CD4-positive, alpha-beta T cell (primary cell): ENCODE measurements at regions not wholly inside any gene's neighbourhood (a gene's known extent, or its start where the extent isn't known, plus 50 kb on each side); places are given as distances from the start of the nearest gene placed in this dataset.
"Not testable (repeated sequence)": the region's sequence is repeated elsewhere in the genome, so short reads cannot be mapped to it uniquely, and the experiment has no call there.

Experiments used
- ATAC-seq: fragments of 200-7000 bp; cut with Tn5 transposase; one replicate; pipeline ENCODE4 v1.10.0; 2022; ENCODE audit warnings: mild to moderate bottlenecking; ENCODE audit not compliant: poor library complexity
- CTCF ChIA-PET: fragments of 350-600 bp; sonication (Branson Sonifier 250); formaldehyde crosslinking; loops from one replicate; lab custom pipeline; 2021; ENCODE audit warnings: antibody characterized with exemption, inconsistent platforms; lab: Charles Lee
- POLR2A ChIA-PET: fragments of 350-600 bp; sonication (Branson Sonifier 250); formaldehyde crosslinking; loops from one replicate; lab custom pipeline; 2021; ENCODE audit warnings: antibody characterized with exemption, inconsistent platforms; lab: Charles Lee
- DNase-seq, 14 experiments: peaks; one replicate each; pipeline ENCODE4 v3.0.0-alpha.2; 2013 to 2020; ENCODE audit warnings: mixed read lengths in 2 of 14
- H3K27ac ChIP-seq, 2 donors: one replicate each; pipeline versions ENCODE4 v1.5.1 to v1.7.0; 2013; ENCODE audit warnings: low read length in 2 of 2, low read depth in 1 of 2, mild to moderate bottlenecking in 1 of 2
- H3K27me3 ChIP-seq, 2 experiments: 1 replicate in 1 of 2; 2 replicates in 1 of 2; pipeline versions ENCODE4 v1.6.1 to v1.7.0; 2013; ENCODE audit warnings: low read length in 2 of 2, control low read depth in 1 of 2, mild to moderate bottlenecking in 1 of 2, moderate library complexity in 1 of 2; ENCODE audit not compliant: insufficient read depth in 2 of 2, control insufficient read depth in 1 of 2
- H3K36me3 ChIP-seq: one replicate; pipeline ENCODE4 v1.6.1; 2013; ENCODE audit warnings: low read length, control low read depth; ENCODE audit not compliant: insufficient read depth
- H3K4me1 ChIP-seq: one replicate; pipeline ENCODE4 v1.6.1; 2013; ENCODE audit warnings: low read length, control low read depth; ENCODE audit not compliant: insufficient read depth
- H3K4me3 ChIP-seq: one replicate; pipeline ENCODE4 v1.5.1; 2013; ENCODE audit warnings: mild to moderate bottlenecking, low read length, moderate library complexity
- H3K9me3 ChIP-seq, 2 experiments: 1 replicate in 1 of 2; 2 replicates in 1 of 2; pipeline versions ENCODE4 v1.6.1 to v1.7.0; 2013; ENCODE audit warnings: low read length in 2 of 2, mild to moderate bottlenecking in 2 of 2, control low read depth in 1 of 2, moderate library complexity in 1 of 2; ENCODE audit not compliant: control insufficient read depth in 1 of 2, insufficient read depth in 1 of 2
- H3K27ac Mint-ChIP-seq: one replicate; pipeline ENCODE4 v1.8.0; 2020; ENCODE audit warnings: mixed read lengths
- H3K27me3 Mint-ChIP-seq: one replicate; pipeline ENCODE4 v1.8.0; 2021; ENCODE audit warnings: mixed read lengths
- H3K36me3 Mint-ChIP-seq: one replicate; pipeline ENCODE4 v1.8.0; 2021; ENCODE audit warnings: low read depth, mixed read lengths
- H3K4me1 Mint-ChIP-seq: one replicate; pipeline ENCODE4 v1.8.0; 2021; ENCODE audit warnings: low read depth, mixed read lengths
- H3K4me3 Mint-ChIP-seq: one replicate; pipeline ENCODE4 v1.8.0; 2020; ENCODE audit warnings: mild to moderate bottlenecking, mixed read lengths
- H3K9me3 Mint-ChIP-seq: one replicate; pipeline ENCODE4 v1.8.0; 2020; ENCODE audit warnings: mixed read lengths
- intact Hi-C, 2 experiments: fragments of 100-400 bp; cut with DNase I in 1 of 2; cut with micrococcal nuclease in 1 of 2; formaldehyde crosslinking; loops; one replicate each; pipeline versions ENCODE4 v1.15.1 to v1.9.0; 2023 to 2025; cut with DNase I, micrococcal nuclease
- TF ChIP-seq, protein P1 (sequence below): fragments of 200-600 bp; IDR thresholded peaks from one replicate; pipeline ENCODE4 v1.8.0; 2022; ENCODE audit warnings: antibody characterized with exemption, mild to moderate bottlenecking

DNA sequence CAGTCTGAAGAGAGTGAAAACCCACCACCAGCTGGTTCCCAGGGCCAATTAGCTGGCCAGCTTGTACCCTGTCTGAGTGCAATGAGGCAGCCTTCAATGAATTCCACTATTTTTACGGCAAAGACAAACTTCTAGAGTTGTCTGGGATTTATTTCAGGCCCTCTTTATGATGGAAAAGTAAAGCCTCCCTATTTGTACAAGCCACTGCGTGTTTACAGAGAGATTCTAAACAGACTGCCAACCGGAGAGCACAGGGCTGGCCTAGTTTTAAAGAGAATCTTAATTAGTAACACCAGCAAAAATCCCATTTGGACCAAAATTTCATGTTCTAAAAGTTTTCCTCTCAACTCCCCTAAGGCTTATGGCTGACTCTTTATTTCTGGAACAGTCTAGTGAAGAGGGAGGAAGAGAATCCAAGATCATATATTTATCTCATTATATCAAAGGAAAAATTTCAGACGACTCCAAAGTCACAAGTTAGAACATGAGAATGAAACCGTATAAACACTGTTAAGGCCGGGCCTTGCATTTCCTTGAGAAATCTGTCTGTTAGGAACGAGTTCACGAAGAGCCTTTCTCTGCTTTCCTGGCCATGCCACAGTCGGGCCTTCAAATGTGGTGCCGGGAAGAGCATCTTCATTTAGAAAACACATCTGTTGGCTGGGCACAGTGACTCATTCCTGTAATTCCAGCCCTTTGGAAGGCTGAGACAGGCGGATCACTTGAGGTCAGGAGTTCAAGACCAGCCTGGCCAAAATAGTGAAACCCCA lies 724.6 kb upstream of the NRP1 start:
- H3K27ac Mint-ChIP-seq = no peak overlapping the region
- no peaks in the 10 kb centered on the region for H3K4me1 Mint-ChIP-seq
- H3K4me1 ChIP-seq = no peaks in the 10 kb centered on the region
- no peak overlapping the region for H3K4me3 ChIP-seq
- DNase-seq = no peak
- no peak for ATAC-seq
- H3K9me3 Mint-ChIP-seq = no peaks in the 10 kb centered on the region
- no peak overlapping the region for H3K27ac ChIP-seq
- intact Hi-C loops = no loop called here
- no peaks in the 10 kb centered on the region for H3K27me3 ChIP-seq
- H3K36me3 Mint-ChIP-seq = no peaks in the 10 kb centered on the region
- ChIA-PET CTCF (no interaction called here), POLR2A (no interaction called here)
- peaks cover 0 to 13% of the 10 kb centered on the region in 2 experiments for H3K9me3 ChIP-seq
- H3K4me3 Mint-ChIP-seq = no peak overlapping the region
- no peaks in the 10 kb centered on the region for H3K27me3 Mint-ChIP-seq
- no peaks in the 10 kb centered on the region for H3K36me3 ChIP-seq
- TF ChIP-seq, protein P1, sequence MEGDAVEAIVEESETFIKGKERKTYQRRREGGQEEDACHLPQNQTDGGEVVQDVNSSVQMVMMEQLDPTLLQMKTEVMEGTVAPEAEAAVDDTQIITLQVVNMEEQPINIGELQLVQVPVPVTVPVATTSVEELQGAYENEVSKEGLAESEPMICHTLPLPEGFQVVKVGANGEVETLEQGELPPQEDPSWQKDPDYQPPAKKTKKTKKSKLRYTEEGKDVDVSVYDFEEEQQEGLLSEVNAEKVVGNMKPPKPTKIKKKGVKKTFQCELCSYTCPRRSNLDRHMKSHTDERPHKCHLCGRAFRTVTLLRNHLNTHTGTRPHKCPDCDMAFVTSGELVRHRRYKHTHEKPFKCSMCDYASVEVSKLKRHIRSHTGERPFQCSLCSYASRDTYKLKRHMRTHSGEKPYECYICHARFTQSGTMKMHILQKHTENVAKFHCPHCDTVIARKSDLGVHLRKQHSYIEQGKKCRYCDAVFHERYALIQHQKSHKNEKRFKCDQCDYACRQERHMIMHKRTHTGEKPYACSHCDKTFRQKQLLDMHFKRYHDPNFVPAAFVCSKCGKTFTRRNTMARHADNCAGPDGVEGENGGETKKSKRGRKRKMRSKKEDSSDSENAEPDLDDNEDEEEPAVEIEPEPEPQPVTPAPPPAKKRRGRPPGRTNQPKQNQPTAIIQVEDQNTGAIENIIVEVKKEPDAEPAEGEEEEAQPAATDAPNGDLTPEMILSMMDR = no peak

GRCh38 chr10:34055410-34055985 lies 721.0 kb upstream of the NRP1 start:
- H3K4me3 Mint-ChIP-seq, H3K9me3 Mint-ChIP-seq, intact Hi-C loops, POLR2A ChIA-PET, H3K27ac Mint-ChIP-seq, H3K4me1 Mint-ChIP-seq, H3K36me3 ChIP-seq, CTCF ChIA-PET, H3K27ac ChIP-seq, H3K27me3 Mint-ChIP-seq, H3K4me3 ChIP-seq, H3K4me1 ChIP-seq, H3K27me3 ChIP-seq, H3K36me3 Mint-ChIP-seq, ATAC-seq, DNase-seq: not testable (repeated sequence)
- peaks cover 0 to 12% of the 10 kb centered on the region in 2 experiments for H3K9me3 ChIP-seq

DNA sequence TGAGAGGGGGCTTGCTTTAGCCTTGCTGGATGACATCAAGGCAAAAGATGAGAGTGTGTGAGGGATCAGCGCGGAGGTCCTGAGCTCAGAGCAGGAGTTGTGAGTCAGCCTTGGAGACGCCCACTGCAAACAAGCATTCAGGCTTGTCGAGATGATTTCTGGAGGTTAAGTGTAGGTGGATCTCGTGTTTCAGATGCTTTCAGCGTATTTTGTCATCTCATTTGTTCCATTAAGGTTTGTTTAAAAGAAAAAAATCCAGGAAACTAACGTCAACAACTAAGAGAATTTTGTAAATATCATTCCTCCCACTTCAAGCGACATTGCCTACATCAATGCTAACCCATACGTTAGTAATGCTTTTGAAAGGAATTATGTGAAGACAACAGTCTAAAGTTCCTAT lies 715.4 kb upstream of the NRP1 start:
- DNase-seq = no peak
- H3K27me3 ChIP-seq = no peaks in the 10 kb centered on the region
- POLR2A ChIA-PET = no interaction called here
- Mint-ChIP-seq H3K27ac (no peak overlapping the region), H3K4me3 (no peak overlapping the region), H3K4me1 (no peaks in the 10 kb centered on the region), H3K9me3 (peaks cover 2% of the 10 kb centered on the region), H3K36me3 (no peaks in the 10 kb centered on the region), H3K27me3 (no peaks in the 10 kb centered on the region)
- H3K4me3 ChIP-seq = no peak overlapping the region
- H3K4me1 ChIP-seq = no peaks in the 10 kb centered on the region
- TF ChIP-seq, protein P1 = no peak
- CTCF ChIA-PET = no interaction called here
- intact Hi-C loops = no loop called here
- no peaks in the 10 kb centered on the region for H3K36me3 ChIP-seq
- H3K9me3 ChIP-seq = no peaks in the 10 kb centered on the region
- H3K27ac ChIP-seq = no peak overlapping the region
- ATAC-seq = no peak
